ENCODE measurements at regions not wholly inside any gene's neighbourhood (a gene's known extent, or its start where the extent isn't known, plus 50 kb on each side); places are given as distances from the start of the nearest gene placed in this dataset.

DNA sequence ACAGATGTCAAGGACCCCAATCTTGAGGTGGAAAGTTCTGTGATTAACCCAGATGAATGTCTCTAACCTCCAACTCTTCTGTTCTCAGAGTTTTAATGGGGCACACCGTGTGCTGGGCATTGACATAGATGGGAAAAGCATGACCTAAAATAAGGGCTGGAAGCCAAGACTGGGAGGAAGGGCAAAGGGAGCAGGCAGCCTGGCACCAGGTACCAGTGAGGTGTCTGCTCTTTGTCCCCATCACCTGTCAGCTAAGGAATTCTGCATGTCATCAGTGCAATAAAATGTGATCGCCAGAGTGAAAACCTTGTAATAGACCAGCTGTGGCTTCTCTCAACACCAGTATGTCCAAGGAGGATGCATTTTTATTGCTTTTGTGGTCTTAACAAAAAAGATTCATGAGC is 143.5 kb upstream of the TPM1 start:
- Mint-ChIP-seq H3K4me1 (ENCODE audit: insufficient read depth, unreplicated experiment) (peaks cover 63% of the 10 kb centered on the region), H3K27ac (ENCODE audit: low read depth, unreplicated experiment) (peak overlapping the region; percentile 90), H3K4me3 (ENCODE audit: unreplicated experiment) (no peak overlapping the region), H3K27me3 (ENCODE audit: insufficient read depth, unreplicated experiment) (no peaks in the 10 kb centered on the region), H3K36me3 (ENCODE audit: insufficient read depth, unreplicated experiment) (peaks cover 7% of the 10 kb centered on the region), H3K9me3 (ENCODE audit: unreplicated experiment) (no peaks in the 10 kb centered on the region)
- TF ChIP-seq, protein P1, sequence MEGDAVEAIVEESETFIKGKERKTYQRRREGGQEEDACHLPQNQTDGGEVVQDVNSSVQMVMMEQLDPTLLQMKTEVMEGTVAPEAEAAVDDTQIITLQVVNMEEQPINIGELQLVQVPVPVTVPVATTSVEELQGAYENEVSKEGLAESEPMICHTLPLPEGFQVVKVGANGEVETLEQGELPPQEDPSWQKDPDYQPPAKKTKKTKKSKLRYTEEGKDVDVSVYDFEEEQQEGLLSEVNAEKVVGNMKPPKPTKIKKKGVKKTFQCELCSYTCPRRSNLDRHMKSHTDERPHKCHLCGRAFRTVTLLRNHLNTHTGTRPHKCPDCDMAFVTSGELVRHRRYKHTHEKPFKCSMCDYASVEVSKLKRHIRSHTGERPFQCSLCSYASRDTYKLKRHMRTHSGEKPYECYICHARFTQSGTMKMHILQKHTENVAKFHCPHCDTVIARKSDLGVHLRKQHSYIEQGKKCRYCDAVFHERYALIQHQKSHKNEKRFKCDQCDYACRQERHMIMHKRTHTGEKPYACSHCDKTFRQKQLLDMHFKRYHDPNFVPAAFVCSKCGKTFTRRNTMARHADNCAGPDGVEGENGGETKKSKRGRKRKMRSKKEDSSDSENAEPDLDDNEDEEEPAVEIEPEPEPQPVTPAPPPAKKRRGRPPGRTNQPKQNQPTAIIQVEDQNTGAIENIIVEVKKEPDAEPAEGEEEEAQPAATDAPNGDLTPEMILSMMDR (IDR thresholded peaks at IDR 0.05; ENCODE audit: unreplicated experiment), result no peak
- no TSS peak for BruUV-seq (replicated peaks)
- peak; percentile 61 for DNase-seq (ENCODE audit: unreplicated experiment)
- intact Hi-C loops (cut with micrococcal nuclease), result loop anchor here (5.0 kb wide), 1 partner anchor 148 kb away; no protein-coding TSS in a partner anchor
- POLR2A ChIA-PET, result interaction anchor here (0.7 to 3.3 kb wide), 4 partner anchors 20 to 148 kb away, joined by 4 to 43 read pairs (median 6); no protein-coding TSS in a partner anchor
- CTCF ChIA-PET, result interaction anchor here (0.6 to 2.8 kb wide), 6 partner anchors 28 to 246 kb away, joined by 3 to 12 read pairs (median 3); no protein-coding TSS in a partner anchor

DNA sequence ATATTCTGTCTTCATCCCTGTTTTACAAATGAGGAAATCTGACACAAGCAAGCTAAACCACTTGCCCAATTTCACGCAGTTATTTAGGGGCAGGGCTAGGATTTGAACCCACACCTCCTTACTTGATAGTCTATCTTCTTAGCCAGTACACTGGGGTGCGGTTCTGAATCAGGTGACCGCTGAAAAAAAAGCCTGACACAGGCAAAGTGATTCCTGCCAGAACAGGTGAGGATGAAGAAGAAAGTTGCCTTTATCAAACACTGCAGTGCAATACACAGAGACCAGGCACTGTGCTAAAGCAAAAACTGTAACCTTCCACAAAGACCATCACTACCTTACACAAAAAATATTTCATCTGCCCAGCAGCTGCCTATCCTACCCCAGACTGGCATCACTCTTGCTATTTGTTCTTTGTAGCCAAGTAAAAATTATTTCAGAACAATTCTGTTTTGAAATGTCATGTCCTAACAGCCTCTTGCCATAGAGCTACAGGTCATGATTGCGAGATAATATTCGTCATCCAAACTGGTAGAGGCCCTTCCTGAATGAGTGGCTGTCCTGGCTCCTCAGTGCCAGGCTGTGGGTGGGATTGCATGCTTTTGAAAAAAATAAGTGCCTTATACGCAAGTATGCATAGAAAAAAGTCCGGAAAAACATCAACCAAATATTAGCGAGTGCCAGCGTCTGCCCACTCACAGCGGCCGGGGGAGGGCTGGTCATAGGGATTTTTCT is 142.3 kb upstream of the TPM1 start:
- ChIA-PET POLR2A (interaction anchor here (0.7 to 3.3 kb wide), 15 partner anchors 10 to 869 kb away, joined by 3 to 43 read pairs (median 4); no protein-coding TSS in a partner anchor), CTCF (interaction anchor here (0.7 to 2.8 kb wide), 5 partner anchors 29 to 167 kb away, joined by 3 to 12 read pairs (median 3); no protein-coding TSS in a partner anchor)
- TF ChIP-seq, protein P1 (IDR thresholded peaks at IDR 0.05; ENCODE audit: unreplicated experiment), result no peak
- BruUV-seq (replicated peaks), result no TSS peak
- peak; percentile 97 for DNase-seq (ENCODE audit: unreplicated experiment)
- peaks cover 7% of the 10 kb centered on the region for H3K36me3 Mint-ChIP-seq (ENCODE audit: insufficient read depth, unreplicated experiment)
- intact Hi-C loops (cut with micrococcal nuclease), result loop anchor here (5.0 kb wide), 1 partner anchor 42 kb away; no protein-coding TSS in a partner anchor
- peak overlapping the region; percentile 44 for H3K4me3 Mint-ChIP-seq (ENCODE audit: unreplicated experiment)
- peak overlapping the region; percentile 90 for H3K27ac Mint-ChIP-seq (ENCODE audit: low read depth, unreplicated experiment)
- no peaks in the 10 kb centered on the region for H3K9me3 Mint-ChIP-seq (ENCODE audit: unreplicated experiment)
- no peaks in the 10 kb centered on the region for H3K27me3 Mint-ChIP-seq (ENCODE audit: insufficient read depth, unreplicated experiment)
- H3K4me1 Mint-ChIP-seq (ENCODE audit: insufficient read depth, unreplicated experiment), result peaks cover 58% of the 10 kb centered on the region

DNA sequence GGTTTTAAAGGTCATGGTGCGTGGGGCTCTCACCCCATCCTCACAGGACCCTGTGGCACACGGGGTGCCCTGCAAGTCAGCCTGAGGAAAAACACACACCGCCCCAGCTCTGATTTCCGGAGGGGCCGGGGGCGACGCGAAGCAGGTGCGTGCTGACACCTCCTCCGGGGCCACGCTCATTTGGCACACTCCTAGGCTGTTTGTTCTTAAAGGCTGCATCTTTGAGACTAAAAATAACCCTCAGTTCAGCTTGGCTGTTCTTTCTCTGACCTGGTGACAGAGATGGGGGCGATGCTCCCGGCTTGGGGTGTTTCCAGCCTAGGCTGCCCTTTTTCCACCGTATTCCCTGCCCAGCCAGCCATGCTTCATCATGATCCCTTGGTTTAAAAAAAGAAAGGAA is 141.5 kb upstream of the TPM1 start:
- H3K36me3 Mint-ChIP-seq (ENCODE audit: insufficient read depth, unreplicated experiment), result peaks cover 7% of the 10 kb centered on the region
- ChIA-PET CTCF (no interaction called here), POLR2A (interaction anchor here (1.3 to 2.5 kb wide), 2 partner anchors 22 to 147 kb away, joined by 5 to 11 read pairs; no protein-coding TSS in a partner anchor)
- no peaks in the 10 kb centered on the region for H3K9me3 Mint-ChIP-seq (ENCODE audit: unreplicated experiment)
- TF ChIP-seq, protein P1 (IDR thresholded peaks at IDR 0.05; ENCODE audit: unreplicated experiment), result no peak
- DNase-seq (ENCODE audit: unreplicated experiment), result no peak
- peak overlapping the region; percentile 90 for H3K27ac Mint-ChIP-seq (ENCODE audit: low read depth, unreplicated experiment)
- H3K27me3 Mint-ChIP-seq (ENCODE audit: insufficient read depth, unreplicated experiment), result no peaks in the 10 kb centered on the region
- H3K4me1 Mint-ChIP-seq (ENCODE audit: insufficient read depth, unreplicated experiment), result peaks cover 49% of the 10 kb centered on the region
- no peak overlapping the region for H3K4me3 Mint-ChIP-seq (ENCODE audit: unreplicated experiment)
- BruUV-seq (replicated peaks), result no TSS peak
- intact Hi-C loops (cut with micrococcal nuclease), result loop anchor here (5.0 kb wide), 1 partner anchor 41 kb away; no protein-coding TSS in a partner anchor

DNA sequence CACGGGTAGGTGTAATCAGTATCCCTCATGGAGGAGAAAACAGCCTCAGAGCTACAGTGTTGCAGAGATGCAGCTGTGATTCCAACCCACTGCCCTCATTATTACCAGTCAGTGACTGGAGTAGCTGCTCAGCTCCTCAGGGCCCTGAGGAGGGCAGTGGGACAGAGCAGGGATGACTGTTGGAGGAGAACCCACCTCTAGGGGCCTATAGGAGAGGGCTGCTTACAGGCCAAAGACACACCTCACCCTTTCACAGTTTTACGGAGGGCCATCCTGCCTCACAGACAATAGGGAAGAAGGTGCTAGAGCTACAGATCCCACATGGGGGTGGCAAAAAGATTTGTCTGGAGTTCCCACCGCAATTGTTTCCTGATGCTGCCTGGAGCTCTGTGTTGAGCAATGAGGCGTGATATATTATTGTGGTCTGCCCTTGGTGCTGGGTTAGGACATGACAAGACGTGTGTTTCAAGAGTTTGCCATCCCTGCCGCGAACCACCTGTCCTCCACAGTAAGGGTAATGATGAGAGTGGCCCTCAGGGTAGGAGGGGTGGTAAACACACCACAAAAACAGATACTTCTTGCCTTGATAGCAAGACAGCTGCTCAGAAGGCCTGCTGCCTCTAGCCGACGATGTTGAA is 140.5 kb upstream of the TPM1 start:
- POLR2A ChIA-PET, result interaction anchor here (1.3 to 2.5 kb wide), 2 partner anchors 21 to 146 kb away, joined by 5 to 11 read pairs; no protein-coding TSS in a partner anchor

More for the DNA sequence above, 140.5 kb upstream of the TPM1 start:
- TF ChIP-seq, protein P1 (IDR thresholded peaks at IDR 0.05; ENCODE audit: unreplicated experiment), result no peak
- Mint-ChIP-seq H3K27ac (ENCODE audit: low read depth, unreplicated experiment) (peak overlapping the region; percentile 90), H3K4me1 (ENCODE audit: insufficient read depth, unreplicated experiment) (peaks cover 40% of the 10 kb centered on the region), H3K9me3 (ENCODE audit: unreplicated experiment) (no peaks in the 10 kb centered on the region), H3K4me3 (ENCODE audit: unreplicated experiment) (no peak overlapping the region), H3K36me3 (ENCODE audit: insufficient read depth, unreplicated experiment) (peaks cover 7% of the 10 kb centered on the region), H3K27me3 (ENCODE audit: insufficient read depth, unreplicated experiment) (no peaks in the 10 kb centered on the region)
- CTCF ChIA-PET, result no interaction called here
- BruUV-seq (replicated peaks), result no TSS peak
- DNase-seq (ENCODE audit: unreplicated experiment), result peak; percentile 89
- intact Hi-C loops (cut with micrococcal nuclease), result loop anchor here (5.0 kb wide), 1 partner anchor 40 kb away; no protein-coding TSS in a partner anchor
